WTC11 (cell line): ENCODE measurements at regions not wholly inside any gene's neighbourhood (a gene's known extent, or its start where the extent isn't known, plus 50 kb on each side); places are given as distances from the start of the nearest gene placed in this dataset.

ENCODE experiments used
- ATAC-seq: fragments of 200-7000 bp; cut with Tn5 transposase; 2 replicates; pipeline ENCODE4 v1.10.0; 2021; ENCODE audit warnings: mild to moderate bottlenecking, moderate library complexity
- CTCF ChIA-PET: fragments of 300-600 bp; sonication (Branson Sonifier 250); formaldehyde crosslinking; loops from one replicate; lab custom pipeline; 2021; ENCODE audit warnings: antibody characterized with exemption; lab: Charles Lee
- POLR2A ChIA-PET: fragments of 350-600 bp; sonication (Branson Sonifier 250); formaldehyde crosslinking; loops from one replicate; lab custom pipeline; 2021; ENCODE audit warnings: antibody characterized with exemption; lab: Charles Lee
- DNase-seq: peaks from one replicate; pipeline ENCODE4 v3.0.0; 2021; ENCODE audit warnings: low spot score
- H3K27ac Mint-ChIP-seq: 2 replicates; pipeline ENCODE4 v1.8.0; 2021; ENCODE audit warnings: mixed read lengths
- H3K27me3 Mint-ChIP-seq: 2 replicates; pipeline ENCODE4 v1.8.0; 2021; ENCODE audit warnings: low read depth, mild to moderate bottlenecking, moderate library complexity, mixed read lengths
- H3K36me3 Mint-ChIP-seq: 2 replicates; pipeline ENCODE4 v1.8.0; 2021; ENCODE audit warnings: mixed read lengths
- H3K4me1 Mint-ChIP-seq: 2 replicates; pipeline ENCODE4 v1.8.0; 2022; ENCODE audit warnings: mixed read lengths
- H3K4me3 Mint-ChIP-seq: 2 replicates; pipeline ENCODE4 v1.8.0; 2021; ENCODE audit warnings: mild to moderate bottlenecking, moderate library complexity, mixed read lengths
- H3K9me3 Mint-ChIP-seq: 2 replicates; pipeline ENCODE4 v1.8.0; 2021; ENCODE audit warnings: mixed read lengths
- AFF4 ChIP-seq: sonication (generic); formaldehyde crosslinking; IDR thresholded peaks from 2 replicates; pipeline ENCODE4 v1.8.1; 2023; ENCODE audit warnings: mild to moderate bottlenecking, missing genetic modification reagents, borderline replicate concordance
- ATF2 ChIP-seq: sonication (generic); formaldehyde crosslinking; IDR thresholded peaks from 2 replicates; pipeline ENCODE4 v1.8.1; 2022; ENCODE audit warnings: low read depth, missing genetic modification reagents, borderline replicate concordance
- ATF6 ChIP-seq: sonication (generic); formaldehyde crosslinking; IDR thresholded peaks from 2 replicates; pipeline ENCODE4 v1.8.1; 2023; ENCODE audit warnings: mild to moderate bottlenecking, missing genetic modification reagents
- ETV6 ChIP-seq: sonication (generic); formaldehyde crosslinking; IDR thresholded peaks from 2 replicates; pipeline ENCODE4 v1.8.1; 2022; ENCODE audit warnings: mild to moderate bottlenecking, missing genetic modification reagents
- GRHL2 ChIP-seq: fragments of 250-450 bp; sonication (Bioruptor Pico); IDR thresholded peaks from 2 replicates; pipeline ENCODE4 v1.8.0; 2022; ENCODE audit warnings: mild to moderate bottlenecking, moderate library complexity; ENCODE audit not compliant: insufficient replicate concordance, severe bottlenecking
- GTF2I ChIP-seq: fragments of 250-450 bp; sonication (Bioruptor Pico); conservative IDR thresholded peaks from 2 replicates; pipeline ENCODE4 v1.4.0; 2021; ENCODE audit warnings: mild to moderate bottlenecking
- MLX ChIP-seq: sonication (generic); formaldehyde crosslinking; IDR thresholded peaks from 2 replicates; pipeline ENCODE4 v1.8.1; 2023; ENCODE audit warnings: mild to moderate bottlenecking, missing genetic modification reagents, moderate library complexity
- SMAD4 ChIP-seq: sonication (generic); formaldehyde crosslinking; IDR thresholded peaks from 2 replicates; pipeline ENCODE4 v1.8.0; 2022; ENCODE audit warnings: mild to moderate bottlenecking, missing genetic modification reagents
- ZBTB43 ChIP-seq: sonication (generic); formaldehyde crosslinking; IDR thresholded peaks from 2 replicates; pipeline ENCODE4 v1.8.1; 2023; ENCODE audit warnings: mild to moderate bottlenecking, missing genetic modification reagents
- ZNF396 ChIP-seq: fragments of 250-450 bp; sonication (Bioruptor Pico); IDR thresholded peaks from 2 replicates; pipeline ENCODE4 v1.8.0; 2021; ENCODE audit warnings: mild to moderate bottlenecking, moderate library complexity, borderline replicate concordance
- ZNF423 ChIP-seq: fragments of 250-450 bp; sonication (Bioruptor Pico); IDR thresholded peaks from 2 replicates; pipeline ENCODE4 v2.1.2; 2022; ENCODE audit warnings: mild to moderate bottlenecking, moderate library complexity

GRCh38 chr2:12300927-12301326 is 415.8 kb upstream of the TRIB2 start (continued):
- no peak for TF ChIP-seq AFF4

- no peak for ATAC-seq
- ChIA-PET POLR2A (no interaction called here), CTCF (no interaction called here)
- H3K27ac Mint-ChIP-seq: no peak overlapping the region
- H3K27me3 Mint-ChIP-seq: no peaks in the 10 kb centered on the region
- no peak for DNase-seq
- TF ChIP-seq GRHL2 (no peak), ATF2 (CRISPR knock-in tag) (no peak)
- no peaks in the 10 kb centered on the region for H3K36me3 Mint-ChIP-seq
- peaks cover 16% of the 10 kb centered on the region for H3K4me1 Mint-ChIP-seq
- no peak overlapping the region for H3K4me3 Mint-ChIP-seq
- peaks cover 7% of the 10 kb centered on the region for H3K9me3 Mint-ChIP-seq
Observed at GRCh38 chr2:12302140-12302539, 414.6 kb upstream of the TRIB2 start.

- Mint-ChIP-seq H3K9me3 (peaks cover 7% of the 10 kb centered on the region), H3K27me3 (no peaks in the 10 kb centered on the region), H3K4me1 (peaks cover 16% of the 10 kb centered on the region), H3K27ac (no peak overlapping the region), H3K4me3 (no peak overlapping the region)
- DNase-seq (no peak), ATAC-seq (no peak)
- CTCF ChIA-PET: no interaction called here
- POLR2A ChIA-PET: no interaction called here
- TF ChIP-seq SMAD4 (CRISPR knock-in tag) (no peak), ZNF396 (CRISPR knock-in tag) (no peak), GTF2I (CRISPR knock-in tag) (no peak), ATF6 (CRISPR knock-in tag) (no peak), ZBTB43 (CRISPR knock-in tag) (no peak), ZNF423 (CRISPR knock-in tag) (no peak), MLX (CRISPR knock-in tag) (no peak), ETV6 (CRISPR knock-in tag) (no peak)
- TF ChIP-seq, all 79 proteins: peak for 0
- H3K36me3 Mint-ChIP-seq: no peaks in the 10 kb centered on the region
Observed at GRCh38 chr2:12302691-12303090, 414.0 kb upstream of the TRIB2 start.
